GM23338 (cell line): ENCODE measurements at regions not wholly inside any gene's neighbourhood (a gene's known extent, or its start where the extent isn't known, plus 50 kb on each side); places are given as distances from the start of the nearest gene placed in this dataset.

Source experiments
- ATAC-seq: fragments of 200-7000 bp; cut with Tn5 transposase; 3 replicates; pipeline ENCODE4 v1.9.1; 2020
- DNase-seq: peaks from one replicate; pipeline ENCODE4 v3.0.0-alpha.2; 2015; ENCODE audit warnings: low spot score
- H2AFZ ChIP-seq: fragments of 200-600 bp; sonication (generic); 2 replicates; pipeline ENCODE4 v1.8.0; 2016; ENCODE audit warnings: antibody characterized with exemption, mild to moderate bottlenecking, moderate library complexity
- H3F3A ChIP-seq: fragments of 200-600 bp; sonication (generic); replicated peaks from 2 replicates; pipeline ENCODE4 v1.8.0; 2017; ENCODE audit warnings: antibody characterized with exemption, mixed run types, low read depth
- H3K27ac ChIP-seq: fragments of 200-600 bp; sonication (generic); 2 replicates; pipeline ENCODE4 v1.6.1; 2016; ENCODE audit warnings: low read depth
- H3K27me3 ChIP-seq: fragments of 200-600 bp; sonication (generic); 2 replicates; pipeline ENCODE4 v1.8.0; 2016; ENCODE audit warnings: mild to moderate bottlenecking, mixed run types, moderate library complexity; ENCODE audit not compliant: insufficient read depth
- H3K36me3 ChIP-seq: fragments of 200-600 bp; sonication (generic); 2 replicates; pipeline ENCODE4 v1.8.0; 2016; ENCODE audit warnings: mild to moderate bottlenecking; ENCODE audit not compliant: insufficient read depth
- H3K4me1 ChIP-seq: fragments of 200-600 bp; sonication (generic); 2 replicates; pipeline ENCODE4 v1.8.0; 2016; ENCODE audit warnings: mild to moderate bottlenecking, moderate library complexity; ENCODE audit not compliant: insufficient read depth
- H3K4me2 ChIP-seq: fragments of 200-600 bp; sonication (generic); 2 replicates; pipeline ENCODE4 v1.7.1; 2017; ENCODE audit warnings: mixed run types
- H3K4me3 ChIP-seq: fragments of 200-600 bp; sonication (generic); 2 replicates; pipeline ENCODE4 v1.6.1; 2016; ENCODE audit warnings: mixed run types
- H3K79me2 ChIP-seq: fragments of 200-600 bp; sonication (generic); replicated peaks from 2 replicates; pipeline ENCODE4 v1.8.0; 2017; ENCODE audit warnings: mild to moderate bottlenecking; ENCODE audit not compliant: insufficient read depth
- H3K9me2 ChIP-seq: fragments of 200-600 bp; sonication (generic); 2 replicates; pipeline ENCODE4 v1.8.0; 2017; ENCODE audit not compliant: insufficient read depth
- H4K20me1 ChIP-seq: fragments of 200-600 bp; sonication (generic); replicated peaks from 2 replicates; pipeline ENCODE4 v1.8.0; 2017; ENCODE audit warnings: mild to moderate bottlenecking; ENCODE audit not compliant: insufficient read depth
- H3K27ac Mint-ChIP-seq: 2 replicates; pipeline ENCODE4 v1.8.0; 2020; ENCODE audit warnings: inconsistent platforms, mild to moderate bottlenecking, moderate library complexity, mixed read lengths
- H3K27me3 Mint-ChIP-seq: 3 replicates; pipeline ENCODE4 v1.8.0; 2022; ENCODE audit warnings: low read depth, mild to moderate bottlenecking, moderate library complexity, mixed read lengths, inconsistent platforms; ENCODE audit not compliant: insufficient read depth, poor library complexity
- H3K36me3 Mint-ChIP-seq: 3 replicates; pipeline ENCODE4 v1.8.0; 2021; ENCODE audit warnings: low read depth, mild to moderate bottlenecking, inconsistent platforms, moderate library complexity, mixed read lengths
- H3K4me1 Mint-ChIP-seq: 3 replicates; pipeline ENCODE4 v1.8.0; 2020; ENCODE audit warnings: mild to moderate bottlenecking, inconsistent platforms, mixed read lengths
- H3K4me3 Mint-ChIP-seq: 3 replicates; pipeline ENCODE4 v1.8.0; 2021; ENCODE audit warnings: moderate library complexity, mild to moderate bottlenecking, inconsistent platforms, mixed read lengths
- H3K9me3 Mint-ChIP-seq: 3 replicates; pipeline ENCODE4 v1.8.0; 2020; ENCODE audit warnings: moderate library complexity, mild to moderate bottlenecking, inconsistent platforms, mixed read lengths
- ETS1 ChIP-seq: IDR thresholded peaks from 2 replicates; pipeline ENCODE4 v1.6.1; 2016; ENCODE audit warnings: antibody characterized with exemption
- EZH2 ChIP-seq: fragments of 200-600 bp; sonication (generic); IDR thresholded peaks from one replicate; pipeline ENCODE4 v1.8.0; 2017; ENCODE audit warnings: antibody characterized with exemption, mild to moderate bottlenecking, low read depth; ENCODE audit not compliant: unreplicated experiment
- EZH2phosphoT487 ChIP-seq: fragments of 200-600 bp; sonication (generic); IDR thresholded peaks from one replicate; pipeline ENCODE4 v1.8.1; 2018; ENCODE audit warnings: antibody characterized with exemption; ENCODE audit not compliant: unreplicated experiment
- ZNF114 ChIP-seq: fragments of 250-450 bp; sonication (Bioruptor Pico); IDR thresholded peaks from 2 replicates; pipeline ENCODE4 v1.5.0; 2020; ENCODE audit warnings: mild to moderate bottlenecking, moderate library complexity
- ZNF462 ChIP-seq: fragments of 250-450 bp; sonication (Bioruptor Pico); IDR thresholded peaks from 2 replicates; pipeline ENCODE4 v1.5.0; 2020; ENCODE audit warnings: mild to moderate bottlenecking, moderate library complexity

GRCh38 chr10:10609379-10609955 is 408.2 kb upstream of the CELF2 start:
- TF ChIP-seq ETS1 (no peak), EZH2phosphoT487 (no peak), ZNF462 (CRISPR knock-in tag) (no peak), EZH2 (no peak), ZNF114 (CRISPR knock-in tag) (no peak)
- Mint-ChIP-seq H3K27me3 (no peaks in the 10 kb centered on the region), H3K4me3 (no peak overlapping the region), H3K4me1 (no peaks in the 10 kb centered on the region; the same call in 2 of the 3 replicates), H3K27ac (no peak overlapping the region), H3K9me3 (no peaks in the 10 kb centered on the region), H3K36me3 (no peaks in the 10 kb centered on the region)
- Histone ChIP-seq H4K20me1 (no peaks in the 10 kb centered on the region), H3K79me2 (no peaks in the 10 kb centered on the region), H3K4me3 (no peak overlapping the region), H3K9me2 (no peaks in the 10 kb centered on the region; the same call in 1 of the 2 replicates), H3F3A (no peaks in the 10 kb centered on the region), H3K36me3 (no peaks in the 10 kb centered on the region), H3K27me3 (no peaks in the 10 kb centered on the region), H3K27ac (no peak overlapping the region), H3K4me1 (no peaks in the 10 kb centered on the region), H3K4me2 (no peak overlapping the region), H2AFZ (no peak overlapping the region)
- ATAC-seq (no peak), DNase-seq (no peak)
